ENCODE measurements at regions not wholly inside any gene's neighbourhood (a gene's known extent, or its start where the extent isn't known, plus 50 kb on each side); places are given as distances from the start of the nearest gene placed in this dataset.
"Not testable (repeated sequence)": the region's sequence is repeated elsewhere in the genome, so short reads cannot be mapped to it uniquely, and the experiment has no call there.

GRCh38 chr18:53850902-53851301 is 373.6 kb downstream of the MBD2 start:
- no peak overlapping the region for H3K4me3 ChIP-seq (ENCODE audit: low read length)
- no peak for DNase-seq (ENCODE audit: low read depth, low spot score)

- DNase-seq (ENCODE audit: low read depth, low spot score): no peak
- no peak overlapping the region for H3K4me3 ChIP-seq (ENCODE audit: low read length)
These were observed 380.7 kb downstream of the MBD2 start for GRCh38 chr18:53843763-53844162.

- H3K4me3 ChIP-seq (ENCODE audit: low read length): no peak overlapping the region
- DNase-seq (ENCODE audit: low read depth, low spot score): no peak
These were observed 381.2 kb downstream of the MBD2 start for GRCh38 chr18:53843113-53843760.

DNA sequence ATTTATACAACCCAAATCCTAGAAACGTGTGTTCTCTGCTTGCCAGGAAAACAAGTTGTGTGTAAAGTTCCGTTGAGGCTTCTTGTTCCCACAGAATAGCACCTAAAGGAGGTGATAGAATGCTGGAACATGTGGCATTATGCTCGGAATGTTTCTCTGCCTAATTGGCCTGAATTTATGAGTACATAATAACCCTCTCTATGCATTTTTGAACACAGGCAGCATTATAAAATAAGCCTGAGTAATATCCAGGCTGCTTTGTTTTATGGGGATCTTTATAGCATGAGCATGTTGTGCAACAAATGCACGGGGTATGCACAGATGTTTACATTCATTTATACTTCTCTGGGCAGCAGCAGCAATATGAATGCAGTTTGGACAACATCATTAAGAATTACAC is 385.7 kb downstream of the MBD2 start:
- no peak overlapping the region for H3K4me3 ChIP-seq (ENCODE audit: low read length)
- DNase-seq (ENCODE audit: low read depth, low spot score): no peak

DNA sequence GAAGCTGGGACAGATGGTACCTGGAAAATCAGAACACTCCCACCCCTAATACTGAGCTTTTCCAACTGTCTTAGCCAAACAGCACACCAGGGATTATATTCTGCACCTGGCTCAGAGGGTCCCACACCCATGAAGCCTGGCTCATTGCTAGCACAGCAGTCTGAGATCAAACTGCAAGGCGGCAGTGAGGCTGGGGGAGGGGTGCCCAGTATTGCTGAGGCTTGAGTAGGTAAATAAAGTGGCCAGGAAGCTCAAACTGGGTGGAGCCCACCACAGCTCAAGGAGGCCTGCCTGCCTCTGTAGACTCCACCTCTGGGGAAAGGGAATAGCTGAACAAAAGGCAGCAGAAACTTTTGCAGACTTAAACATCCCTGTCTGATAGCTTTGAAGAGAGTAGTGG is 403.3 kb downstream of the MBD2 start:
- not testable (repeated sequence) for DNase-seq (ENCODE audit: low read depth, low spot score); H3K4me3 ChIP-seq (ENCODE audit: low read length)

- DNase-seq (ENCODE audit: low read depth, low spot score): no peak
- no peak overlapping the region for H3K4me3 ChIP-seq (ENCODE audit: low read length)
These were observed 404.8 kb downstream of the MBD2 start for GRCh38 chr18:53819671-53820070.

- no peak for DNase-seq (ENCODE audit: low read depth, low spot score)
- no peak overlapping the region for H3K4me3 ChIP-seq (ENCODE audit: low read length)
These were observed 405.3 kb downstream of the MBD2 start for GRCh38 chr18:53819174-53819573.

- no peak overlapping the region for H3K4me3 ChIP-seq (ENCODE audit: low read length)
- DNase-seq (ENCODE audit: low read depth, low spot score): no peak
These were observed 406.2 kb downstream of the MBD2 start for GRCh38 chr18:53817976-53818950.

DNA sequence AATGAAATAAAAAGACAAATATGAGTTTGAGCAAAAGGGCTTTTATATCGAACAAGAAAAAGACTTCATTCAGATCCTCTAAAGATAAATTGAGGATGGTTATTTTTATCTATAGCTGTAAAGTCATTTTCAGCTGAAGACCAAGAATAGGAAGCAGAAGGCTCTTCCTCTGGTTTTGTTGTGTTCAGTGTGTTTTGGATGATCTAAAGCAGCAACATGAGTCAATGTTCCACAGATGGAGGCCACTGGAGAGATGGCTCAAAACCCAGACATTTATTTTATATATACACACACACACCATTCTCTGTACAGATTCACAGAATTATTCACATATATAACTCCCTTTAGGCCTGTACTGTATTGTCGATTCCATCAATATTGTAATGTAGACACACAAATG is 424.3 kb downstream of the MBD2 start:
- no peak for DNase-seq (ENCODE audit: low read depth, low spot score)
- H3K4me3 ChIP-seq (ENCODE audit: low read length): no peak overlapping the region

- no peak for DNase-seq (ENCODE audit: low read depth, low spot score)
- H3K4me3 ChIP-seq (ENCODE audit: low read length): no peak overlapping the region
These were observed 425.3 kb downstream of the MBD2 start for GRCh38 chr18:53799134-53799533.

GRCh38 chr18:53798516-53798915 is 426.0 kb downstream of the MBD2 start:
- no peak overlapping the region for H3K4me3 ChIP-seq (ENCODE audit: low read length)
- DNase-seq (ENCODE audit: low read depth, low spot score): no peak

DNA sequence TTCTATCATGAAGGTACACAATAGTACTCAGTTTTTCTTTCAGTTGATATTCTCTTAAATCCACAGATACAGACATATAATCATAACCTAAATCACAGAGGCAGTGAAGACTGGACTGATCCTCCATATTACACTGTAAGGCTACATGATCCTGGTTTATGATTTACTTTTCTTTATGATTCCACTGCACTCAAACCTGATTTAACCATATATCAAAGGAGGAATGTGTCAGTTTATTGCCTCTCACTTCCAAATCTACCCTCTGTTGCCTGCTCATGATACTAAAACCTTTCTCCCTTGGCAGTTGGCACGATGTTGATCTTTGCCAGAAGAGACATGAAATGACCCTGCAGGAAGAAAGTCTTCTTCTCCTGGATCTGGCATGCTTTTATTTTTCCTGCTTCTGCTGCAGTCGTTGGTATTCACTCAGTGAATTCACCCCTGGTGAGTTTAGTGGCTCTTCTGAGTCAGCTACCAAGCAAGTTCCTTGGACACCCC is 426.4 kb downstream of the MBD2 start:
- no peak for DNase-seq (ENCODE audit: low read depth, low spot score)
- H3K4me3 ChIP-seq (ENCODE audit: low read length): no peak overlapping the region

DNA sequence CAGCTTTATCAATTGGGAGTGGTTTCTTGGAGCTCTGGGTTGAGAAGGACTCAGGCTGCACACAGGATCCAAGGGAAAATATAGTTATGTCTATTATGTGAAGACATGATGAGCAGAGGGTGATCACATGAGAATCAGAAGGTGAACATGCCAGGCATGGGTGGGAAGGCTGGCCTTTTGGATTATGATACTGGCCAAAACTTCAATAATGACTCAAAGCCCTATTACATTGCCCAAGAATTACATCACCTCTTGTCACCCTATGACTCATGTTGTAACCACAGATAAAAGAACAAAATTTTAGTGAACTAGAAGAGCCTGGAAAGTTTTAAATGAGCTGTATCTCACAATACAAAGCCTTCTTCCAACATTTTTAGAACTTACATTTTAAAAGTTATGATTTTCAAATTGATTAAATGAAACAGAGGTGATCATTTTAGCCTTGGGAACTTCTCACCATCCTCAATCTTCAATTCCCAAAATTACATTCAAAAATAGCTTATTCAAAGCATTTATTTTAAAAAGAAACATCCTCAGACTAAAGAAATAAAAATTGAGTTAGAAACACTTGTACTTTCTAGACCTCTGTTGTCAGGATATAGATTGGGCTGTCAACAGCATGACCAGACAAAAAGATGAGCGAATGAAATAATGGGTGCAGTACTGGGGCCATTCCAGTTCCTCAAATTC is 428.3 kb downstream of the MBD2 start:
- no peak overlapping the region for H3K4me3 ChIP-seq (ENCODE audit: low read length)
- DNase-seq (ENCODE audit: low read depth, low spot score): no peak

- no peak overlapping the region for H3K4me3 ChIP-seq (ENCODE audit: low read length)
These were observed 428.9 kb downstream of the MBD2 start for GRCh38 chr18:53795610-53796009.

DNA sequence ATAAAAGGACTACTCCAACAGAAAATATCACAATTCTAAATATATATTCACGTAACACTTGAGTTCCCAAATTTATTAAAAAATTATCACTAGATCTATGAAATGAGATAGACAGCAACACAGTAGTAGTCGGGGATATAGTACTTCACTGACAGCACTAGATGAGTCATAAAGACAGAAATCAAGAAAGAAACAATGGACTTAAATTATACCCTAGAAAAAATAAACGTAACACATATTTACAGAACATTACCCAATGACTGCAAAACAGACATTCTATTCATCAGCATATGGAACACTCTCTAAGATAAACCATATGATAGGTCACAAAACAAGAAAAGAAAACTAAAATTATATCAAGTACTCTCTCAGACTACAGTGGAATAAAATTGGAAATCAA is 429.4 kb downstream of the MBD2 start:
- no peak overlapping the region for H3K4me3 ChIP-seq (ENCODE audit: low read length)
- DNase-seq (ENCODE audit: low read depth, low spot score): no peak

More at GRCh38 chr18:53795610-53796009, 428.9 kb downstream of the MBD2 start:
- DNase-seq (ENCODE audit: low read depth, low spot score): no peak

DNA sequence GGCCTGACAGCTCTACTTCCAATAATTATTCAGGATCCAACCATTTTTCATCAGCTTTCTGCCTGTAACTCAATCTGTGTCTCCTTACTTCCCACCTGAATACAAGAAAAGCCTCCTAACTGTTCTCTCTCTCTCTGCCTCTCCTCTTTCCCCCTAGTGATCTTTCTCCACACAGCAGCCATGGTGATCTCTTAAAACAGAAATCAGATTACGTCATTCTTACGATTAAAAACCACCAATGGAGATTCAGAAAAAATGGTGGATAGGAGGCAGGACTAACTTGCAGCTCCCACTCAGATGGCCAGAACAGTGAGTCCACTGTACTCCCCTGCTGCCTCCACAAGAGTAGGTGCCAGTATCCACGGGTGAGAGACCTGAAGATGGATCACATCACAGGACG is 431.7 kb downstream of the MBD2 start:
- no peak overlapping the region for H3K4me3 ChIP-seq (ENCODE audit: low read length)
- DNase-seq (ENCODE audit: low read depth, low spot score): no peak

DNA sequence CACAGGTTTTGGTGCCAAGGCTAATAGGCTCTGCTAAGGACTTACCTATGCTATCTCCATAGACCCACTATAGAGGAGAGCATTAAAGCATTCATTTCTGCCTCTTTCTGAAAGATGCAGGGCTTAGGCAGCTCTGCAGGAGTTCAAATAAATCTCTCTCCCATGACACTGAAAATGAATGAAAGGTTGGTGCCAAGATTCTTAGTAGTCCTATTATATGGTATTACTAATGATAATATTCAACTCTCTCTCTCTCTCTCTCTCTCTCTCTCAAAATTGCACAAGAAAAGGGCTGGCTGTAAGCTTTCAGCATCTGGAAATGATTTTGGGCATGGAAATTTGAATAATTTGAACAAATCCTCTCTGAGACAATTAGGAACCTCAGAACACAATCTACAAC is 433.7 kb downstream of the MBD2 start:
- no peak overlapping the region for H3K4me3 ChIP-seq (ENCODE audit: low read length)
- DNase-seq (ENCODE audit: low read depth, low spot score): no peak

DNA sequence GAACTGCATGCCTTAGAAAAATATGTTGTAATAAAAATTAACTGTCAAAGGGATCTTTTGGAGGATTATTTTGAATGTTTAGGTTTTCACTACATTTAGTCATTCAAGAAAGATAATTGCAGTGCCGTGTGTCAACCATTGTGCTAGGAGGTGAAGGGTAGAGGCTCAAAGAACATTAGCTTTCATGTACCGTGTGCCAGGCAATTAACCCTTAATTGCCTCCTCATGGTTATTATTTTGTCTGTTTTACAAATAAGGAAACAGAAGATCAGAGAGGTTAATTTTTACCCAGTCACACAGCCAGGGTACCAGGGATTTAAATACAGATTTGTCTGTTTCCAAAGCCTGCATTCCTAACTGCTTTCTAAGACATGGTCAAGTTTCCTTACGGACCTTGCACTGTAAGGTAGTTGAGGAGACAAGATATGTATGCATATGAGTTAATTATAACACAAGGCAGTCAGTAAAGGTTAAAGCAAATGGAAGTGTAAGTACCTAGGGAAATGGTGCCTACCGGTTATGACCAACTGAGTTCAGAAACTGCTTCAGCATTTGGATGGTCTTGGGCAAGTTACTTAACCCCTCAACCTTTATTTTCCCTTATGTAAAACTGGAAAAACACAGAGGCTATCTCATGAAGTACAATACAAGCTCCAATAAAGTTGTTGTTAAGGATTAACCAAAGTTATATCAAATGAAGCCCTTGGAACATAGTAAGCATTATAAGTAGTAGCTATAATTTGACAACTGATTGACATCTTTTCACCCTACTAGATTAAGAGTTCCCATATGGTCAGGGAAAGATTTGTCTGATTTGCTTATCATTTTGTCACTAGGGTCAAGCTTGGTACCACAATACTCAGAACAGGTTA is 434.9 kb downstream of the MBD2 start:
- no peak for DNase-seq (ENCODE audit: low read depth, low spot score)

DNA sequence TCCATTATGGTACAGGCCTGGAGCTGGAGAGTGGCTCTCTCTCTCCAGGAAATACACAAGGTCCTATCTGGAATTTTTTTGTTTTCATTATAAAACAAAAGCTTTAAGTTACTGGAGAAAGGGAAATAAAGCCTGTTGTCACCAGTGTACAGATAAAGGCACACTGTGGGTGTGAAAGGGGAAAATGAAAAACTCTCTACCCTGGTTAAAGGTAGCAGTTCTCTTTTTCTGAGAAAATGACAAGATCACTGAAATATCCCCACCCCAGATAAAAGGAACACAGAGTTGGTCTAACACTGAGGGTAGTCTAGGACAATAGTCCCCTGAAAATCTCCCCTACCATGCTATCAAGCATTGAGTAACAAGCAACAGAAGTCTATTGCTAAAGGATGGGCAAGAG is 438.7 kb downstream of the MBD2 start:
- no peak for DNase-seq (ENCODE audit: low read depth, low spot score)
- no peak overlapping the region for H3K4me3 ChIP-seq (ENCODE audit: low read length)

More for the DNA sequence above, 434.9 kb downstream of the MBD2 start:
- no peak overlapping the region for H3K4me3 ChIP-seq (ENCODE audit: low read length)

All from Jurkat, Clone E6-1 (cell line).